Thyroid gland (tissue), 4 donors: ENCODE measurements at regions not wholly inside any gene's neighbourhood (a gene's known extent, or its start where the extent isn't known, plus 50 kb on each side); places are given as distances from the start of the nearest gene placed in this dataset.

Experiments
- DNase-seq, 2 donors: peaks; one replicate each; pipeline ENCODE4 v3.0.0-alpha.2; 2019
- H3K27ac ChIP-seq, 3 donors: fragments of 200-600 bp; sonication (generic); 1 replicate in 2 of 3; 2 replicates in 1 of 3; pipeline ENCODE4 v1.5.1; 2016 to 2019; ENCODE audit warnings: mild to moderate bottlenecking in 1 of 3, moderate library complexity in 1 of 3
- H3K27me3 ChIP-seq: fragments of 200-600 bp; sonication (generic); one replicate; pipeline ENCODE4 v1.5.1; 2019
- H3K36me3 ChIP-seq, 2 donors: fragments of 200-600 bp; sonication (generic); one replicate each; pipeline ENCODE4 v1.5.1; 2016 to 2019
- H3K4me1 ChIP-seq, 2 donors: fragments of 200-600 bp; sonication (generic); one replicate each; pipeline ENCODE4 v1.5.1; 2017 to 2019
- H3K4me3 ChIP-seq, 3 donors: fragments of 200-600 bp; sonication (generic); replicated peaks in 1 of 3; 1 replicate in 2 of 3; 2 replicates in 1 of 3; pipeline ENCODE4 v1.5.1; 2016; ENCODE audit warnings: mild to moderate bottlenecking in 1 of 3
- H3K9me3 ChIP-seq: fragments of 200-600 bp; sonication (generic); one replicate; pipeline ENCODE4 v1.5.1; 2017
- POLR2A ChIP-seq, 2 donors: fragments of 450-650 bp; IDR thresholded peaks; one replicate each; pipeline ENCODE4 v1.6.1; 2017; ENCODE audit warnings: antibody characterized with exemption in 2 of 2, mild to moderate bottlenecking in 2 of 2, moderate library complexity in 1 of 2
- WGBS, 2 donors: methylation state at CpG; one replicate each; pipeline ENCODE4 v1.1.5; 2017; 5-methylcytosine and 5-hydroxymethylcytosine counted together
- intact Hi-C: fragments of 100-400 bp; cut with DNase I; formaldehyde crosslinking; loops from one replicate; pipeline ENCODE4 v1.15.1; 2023
- TF ChIP-seq, protein P1 (sequence below), 6 experiments: fragments of 200-600 bp in 3 of 6; fragments of 450-650 bp in 3 of 6; sonication (generic) in 3 of 6; IDR thresholded peaks; one replicate each; pipeline ENCODE4 v1.5.1; 2016 to 2019; ENCODE audit warnings: antibody characterized with exemption in 6 of 6, mild to moderate bottlenecking in 2 of 6, inconsistent platforms in 1 of 6, moderate library complexity in 1 of 6

DNA sequence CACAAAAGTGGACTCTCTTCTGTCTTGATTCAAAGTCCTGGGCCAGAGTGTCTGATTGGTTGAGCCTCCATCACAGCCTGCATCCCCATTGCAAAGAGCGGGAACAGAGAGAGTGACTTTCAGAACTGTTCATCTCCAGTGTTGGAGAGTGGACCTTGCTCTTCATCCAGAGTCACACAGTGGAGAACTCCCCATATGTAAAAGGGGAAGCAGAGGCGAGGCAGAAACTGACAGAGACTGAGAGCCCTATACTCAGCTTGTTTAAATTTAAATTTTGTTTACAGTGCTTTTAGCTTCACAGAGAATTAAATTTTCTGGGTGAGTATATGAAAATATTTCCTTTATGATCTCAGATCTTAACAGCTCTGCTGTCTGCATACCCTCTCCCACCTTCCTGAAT is 70.0 kb upstream of the SSBP2 start:
- Histone ChIP-seq H3K27ac (no peak overlapping the region), H3K27me3 (no peaks in the 10 kb centered on the region), H3K36me3 (no peaks in the 10 kb centered on the region), H3K4me1 (peaks cover 0 to 13% of the 10 kb centered on the region in 2 donors), H3K9me3 (no peaks in the 10 kb centered on the region), H3K4me3 (no peak overlapping the region)
- TF ChIP-seq, protein P1, sequence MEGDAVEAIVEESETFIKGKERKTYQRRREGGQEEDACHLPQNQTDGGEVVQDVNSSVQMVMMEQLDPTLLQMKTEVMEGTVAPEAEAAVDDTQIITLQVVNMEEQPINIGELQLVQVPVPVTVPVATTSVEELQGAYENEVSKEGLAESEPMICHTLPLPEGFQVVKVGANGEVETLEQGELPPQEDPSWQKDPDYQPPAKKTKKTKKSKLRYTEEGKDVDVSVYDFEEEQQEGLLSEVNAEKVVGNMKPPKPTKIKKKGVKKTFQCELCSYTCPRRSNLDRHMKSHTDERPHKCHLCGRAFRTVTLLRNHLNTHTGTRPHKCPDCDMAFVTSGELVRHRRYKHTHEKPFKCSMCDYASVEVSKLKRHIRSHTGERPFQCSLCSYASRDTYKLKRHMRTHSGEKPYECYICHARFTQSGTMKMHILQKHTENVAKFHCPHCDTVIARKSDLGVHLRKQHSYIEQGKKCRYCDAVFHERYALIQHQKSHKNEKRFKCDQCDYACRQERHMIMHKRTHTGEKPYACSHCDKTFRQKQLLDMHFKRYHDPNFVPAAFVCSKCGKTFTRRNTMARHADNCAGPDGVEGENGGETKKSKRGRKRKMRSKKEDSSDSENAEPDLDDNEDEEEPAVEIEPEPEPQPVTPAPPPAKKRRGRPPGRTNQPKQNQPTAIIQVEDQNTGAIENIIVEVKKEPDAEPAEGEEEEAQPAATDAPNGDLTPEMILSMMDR (IDR thresholded peaks at IDR 0.05), result no peak
- no peak for TF ChIP-seq POLR2A (IDR thresholded peaks at IDR 0.05)
- intact Hi-C loops, result no loop called here
- 94 to 98% methylated on average over 2 of the region's 2 CpGs for WGBS, 2 donors
- no peak for DNase-seq

DNA sequence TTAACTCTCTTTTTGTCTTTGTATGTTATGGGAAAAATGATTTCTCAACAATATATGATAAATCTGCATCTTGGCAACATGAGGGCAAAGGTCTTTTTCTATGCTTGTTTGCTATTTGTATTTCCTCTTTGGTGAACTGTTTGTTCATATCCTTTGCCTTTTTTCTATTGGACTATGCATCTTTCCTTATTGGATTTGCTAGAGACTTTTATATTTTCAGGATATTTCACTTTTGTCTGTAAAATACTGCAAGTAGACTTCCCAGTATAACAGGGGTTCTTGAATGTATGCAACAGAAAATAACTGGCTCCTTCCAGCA is 69.4 kb upstream of the SSBP2 start:
- intact Hi-C loops, result no loop called here
- no peak for TF ChIP-seq POLR2A (IDR thresholded peaks at IDR 0.05)
- TF ChIP-seq, protein P1 (IDR thresholded peaks at IDR 0.05), result no peak
- peaks cover 0 to 9% of the 10 kb centered on the region in 2 donors for H3K4me1 ChIP-seq
- no peaks in the 10 kb centered on the region for H3K9me3 ChIP-seq
- H3K4me3 ChIP-seq, result no peak overlapping the region
- H3K36me3 ChIP-seq, result no peaks in the 10 kb centered on the region
- H3K27ac ChIP-seq, result no peak overlapping the region
- no peak for DNase-seq
- no peaks in the 10 kb centered on the region for H3K27me3 ChIP-seq

DNA sequence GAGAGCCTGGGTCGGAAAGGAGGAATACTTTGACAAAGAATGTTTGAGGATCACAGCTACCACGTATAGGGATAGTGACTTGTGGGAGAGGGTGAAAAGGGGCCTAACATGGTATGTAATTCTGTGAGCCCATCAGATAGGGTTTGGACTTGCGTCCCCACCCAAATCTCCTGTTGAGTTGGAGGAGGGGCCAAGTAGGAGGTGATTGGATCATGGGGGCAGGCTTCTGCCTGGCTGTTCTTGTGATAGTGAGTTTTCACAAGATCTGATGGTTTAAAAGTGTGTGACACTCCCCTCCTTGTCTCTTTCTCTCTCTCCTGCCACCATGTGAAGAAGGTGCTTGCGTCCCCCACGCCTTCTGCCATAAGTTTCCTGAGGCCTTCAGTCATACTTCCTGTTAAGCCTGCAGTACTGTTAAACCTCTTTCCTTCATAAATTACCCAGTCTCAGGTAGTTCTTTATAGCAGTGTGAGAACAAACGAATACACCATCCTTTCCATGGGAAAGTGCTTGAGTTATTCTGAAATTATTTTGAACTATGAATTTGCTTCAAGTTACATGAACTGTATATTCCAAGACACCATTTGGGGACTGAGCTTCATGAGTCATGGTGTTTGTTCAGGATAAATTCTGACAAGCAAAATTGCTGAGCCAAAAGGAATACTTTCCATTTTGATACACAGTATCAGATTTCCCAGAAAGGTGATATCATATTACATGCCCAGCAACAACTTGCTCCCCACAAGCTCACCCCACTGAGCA is 68.8 kb upstream of the SSBP2 start:
- H3K4me1 ChIP-seq, result peaks cover 0 to 4% of the 10 kb centered on the region in 2 donors
- TF ChIP-seq POLR2A (IDR thresholded peaks at IDR 0.05), result no peak
- TF ChIP-seq, protein P1 (IDR thresholded peaks at IDR 0.05), result no peak
- no peak overlapping the region for H3K27ac ChIP-seq
- DNase-seq, result no peak
- H3K9me3 ChIP-seq, result no peaks in the 10 kb centered on the region
- no peaks in the 10 kb centered on the region for H3K36me3 ChIP-seq
- WGBS, 2 donors, result 90 to 92% methylated on average over 6 of the region's 6 CpGs
- H3K4me3 ChIP-seq, result no peak overlapping the region
- H3K27me3 ChIP-seq, result no peaks in the 10 kb centered on the region
- intact Hi-C loops, result no loop called here

DNA sequence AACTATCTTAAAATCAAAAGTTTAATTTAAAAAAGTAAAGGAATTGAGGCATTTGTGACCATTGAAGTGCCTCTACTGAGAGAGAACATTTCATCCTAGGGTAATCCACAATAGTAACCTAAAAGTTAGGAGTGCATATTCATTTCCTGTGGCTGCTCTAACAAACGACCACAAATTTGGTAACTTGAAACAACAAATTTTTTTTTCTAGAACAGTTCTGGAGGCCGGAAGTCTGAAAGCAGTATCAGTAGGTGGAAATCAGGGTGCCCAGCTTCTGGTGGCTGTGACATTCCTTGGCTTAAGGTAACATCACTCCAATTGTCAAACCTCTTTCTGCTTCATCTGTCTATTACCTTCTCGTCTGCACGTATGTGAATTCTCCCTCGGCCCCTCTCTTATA is 67.1 kb upstream of the SSBP2 start:
- no peaks in the 10 kb centered on the region for H3K4me1 ChIP-seq
- TF ChIP-seq, protein P1 (IDR thresholded peaks at IDR 0.05), result no peak
- no peak for TF ChIP-seq POLR2A (IDR thresholded peaks at IDR 0.05)
- H3K27ac ChIP-seq, result no peak overlapping the region
- no peak overlapping the region for H3K4me3 ChIP-seq
- no peaks in the 10 kb centered on the region for H3K27me3 ChIP-seq
- no peak for DNase-seq
- 79 to 83% methylated on average over 5 of the region's 5 CpGs for WGBS, 2 donors
- intact Hi-C loops, result no loop called here
- no peaks in the 10 kb centered on the region for H3K36me3 ChIP-seq
- no peaks in the 10 kb centered on the region for H3K9me3 ChIP-seq

DNA sequence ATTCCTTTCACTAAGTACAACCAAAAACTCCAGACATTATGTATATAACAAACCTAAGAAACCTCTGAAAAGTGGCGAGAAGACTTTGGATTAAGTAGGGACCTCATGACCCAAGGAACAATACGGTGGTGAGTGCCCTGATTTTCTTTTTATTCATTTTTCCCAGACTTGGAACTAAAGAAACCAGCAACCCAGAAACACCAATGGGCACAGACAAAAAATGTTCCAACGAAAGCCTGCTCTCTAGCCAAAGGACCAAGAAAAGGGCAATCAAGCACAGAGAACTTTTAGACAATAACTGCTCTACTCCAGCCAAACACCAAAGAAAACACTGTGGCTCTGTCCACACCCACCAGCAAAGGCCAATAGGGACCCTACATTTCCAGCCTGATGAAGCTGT is 66.2 kb upstream of the SSBP2 start:
- Histone ChIP-seq H3K9me3 (no peaks in the 10 kb centered on the region), H3K4me1 (no peaks in the 10 kb centered on the region), H3K27me3 (no peaks in the 10 kb centered on the region), H3K36me3 (no peaks in the 10 kb centered on the region), H3K27ac (no peak overlapping the region), H3K4me3 (no peak overlapping the region)
- no peak for TF ChIP-seq POLR2A (IDR thresholded peaks at IDR 0.05)
- TF ChIP-seq, protein P1 (IDR thresholded peaks at IDR 0.05), result no peak
- 79 to 81% methylated on average over 3 of the region's 3 CpGs for WGBS, 2 donors
- intact Hi-C loops, result no loop called here
- no peak for DNase-seq
